ENCODE measurements at regions not wholly inside any gene's neighbourhood (a gene's known extent, or its start where the extent isn't known, plus 50 kb on each side); places are given as distances from the start of the nearest gene placed in this dataset.

GRCh38 chr16:87169509-87169995 lies 147.6 kb downstream of the C16orf95 start:
- ATAC-seq (ENCODE audit: low FRiP score), result no peak
- intact Hi-C loops (cut with DNase I), result no loop called here
- Histone ChIP-seq H3K4me3 (ENCODE audit: low read length in 2 of 2) (no peak overlapping the region), H3K9me3 (ENCODE audit: control insufficient read depth, low read length) (no peaks in the 10 kb centered on the region), H3K27ac (ENCODE audit: low read depth in 1 of 2, low read length in 2 of 2) (no peak overlapping the region), H3K36me3 (ENCODE audit: control insufficient read depth in 1 of 2, insufficient read depth in 2 of 2, low read length in 1 of 2) (no peaks in the 10 kb centered on the region), H3K27me3 (ENCODE audit: control insufficient read depth in 1 of 2, insufficient read depth in 2 of 2, low read length in 1 of 2) (no peaks in the 10 kb centered on the region), H3K4me1 (ENCODE audit: control insufficient read depth in 1 of 2, insufficient read depth in 2 of 2, low read length in 2 of 2) (no peaks in the 10 kb centered on the region)
- DNase-seq, result no peak
- 62 to 71% methylated on average over 14 of the region's 14 CpGs for WGBS, 2 donors

GRCh38 chr16:87170310-87170709 lies 146.9 kb downstream of the C16orf95 start:
- DNase-seq (no peak), ATAC-seq (ENCODE audit: low FRiP score) (no peak)
- no peaks in the 10 kb centered on the region for H3K27me3 ChIP-seq (ENCODE audit: control insufficient read depth in 1 of 2, insufficient read depth in 2 of 2, low read length in 1 of 2)
- no peak overlapping the region for H3K4me3 ChIP-seq (ENCODE audit: low read length in 2 of 2)
- no peak overlapping the region for H3K27ac ChIP-seq (ENCODE audit: low read depth in 1 of 2, low read length in 2 of 2)
- H3K36me3 ChIP-seq (ENCODE audit: control insufficient read depth in 1 of 2, insufficient read depth in 2 of 2, low read length in 1 of 2), result no peaks in the 10 kb centered on the region
- intact Hi-C loops (cut with DNase I), result no loop called here
- H3K9me3 ChIP-seq (ENCODE audit: control insufficient read depth, low read length), result no peaks in the 10 kb centered on the region
- WGBS, 2 donors, result 96% methylated on average over 5 of the region's 5 CpGs
- H3K4me1 ChIP-seq (ENCODE audit: control insufficient read depth in 1 of 2, insufficient read depth in 2 of 2, low read length in 2 of 2), result no peaks in the 10 kb centered on the region

- intact Hi-C loops (cut with DNase I), result no loop called here
- Histone ChIP-seq H3K4me1 (ENCODE audit: control insufficient read depth in 1 of 2, insufficient read depth in 2 of 2, low read length in 2 of 2) (no peaks in the 10 kb centered on the region), H3K27me3 (ENCODE audit: control insufficient read depth in 1 of 2, insufficient read depth in 2 of 2, low read length in 1 of 2) (no peaks in the 10 kb centered on the region), H3K9me3 (ENCODE audit: control insufficient read depth, low read length) (no peaks in the 10 kb centered on the region), H3K27ac (ENCODE audit: low read depth in 1 of 2, low read length in 2 of 2) (no peak overlapping the region), H3K36me3 (ENCODE audit: control insufficient read depth in 1 of 2, insufficient read depth in 2 of 2, low read length in 1 of 2) (no peaks in the 10 kb centered on the region), H3K4me3 (ENCODE audit: low read length in 2 of 2) (no peak overlapping the region)
- DNase-seq, result no peak
- WGBS, 2 donors, result 96 to 97% methylated on average over 11 of the region's 11 CpGs
- ATAC-seq (ENCODE audit: low FRiP score), result no peak
These were observed 145.5 kb downstream of the C16orf95 start for GRCh38 chr16:87171723-87172122.

GRCh38 chr16:87172632-87173031 lies 144.6 kb downstream of the C16orf95 start:
- intact Hi-C loops (cut with DNase I), result no loop called here
- ATAC-seq (ENCODE audit: low FRiP score), result no peak
- Histone ChIP-seq H3K27ac (ENCODE audit: low read depth in 1 of 2, low read length in 2 of 2) (no peak overlapping the region), H3K9me3 (ENCODE audit: control insufficient read depth, low read length) (no peaks in the 10 kb centered on the region), H3K27me3 (ENCODE audit: control insufficient read depth in 1 of 2, insufficient read depth in 2 of 2, low read length in 1 of 2) (no peaks in the 10 kb centered on the region), H3K4me3 (ENCODE audit: low read length in 2 of 2) (no peak overlapping the region), H3K4me1 (ENCODE audit: control insufficient read depth in 1 of 2, insufficient read depth in 2 of 2, low read length in 2 of 2) (no peaks in the 10 kb centered on the region), H3K36me3 (ENCODE audit: control insufficient read depth in 1 of 2, insufficient read depth in 2 of 2, low read length in 1 of 2) (no peaks in the 10 kb centered on the region)
- 93 to 95% methylated on average over 6 of the region's 6 CpGs for WGBS, 2 donors
- no peak for DNase-seq

- H3K27me3 ChIP-seq (ENCODE audit: control insufficient read depth in 1 of 2, insufficient read depth in 2 of 2, low read length in 1 of 2), result no peaks in the 10 kb centered on the region
- intact Hi-C loops (cut with DNase I), result no loop called here
- 78 to 81% methylated on average over 8 to 10 of the region's 10 CpGs for WGBS, 2 donors
- no peak for DNase-seq
- no peaks in the 10 kb centered on the region for H3K9me3 ChIP-seq (ENCODE audit: control insufficient read depth, low read length)
- H3K4me3 ChIP-seq (ENCODE audit: low read length in 2 of 2), result no peak overlapping the region
- H3K4me1 ChIP-seq (ENCODE audit: control insufficient read depth in 1 of 2, insufficient read depth in 2 of 2, low read length in 2 of 2), result no peaks in the 10 kb centered on the region
- ATAC-seq (ENCODE audit: low FRiP score), result peak; percentile 8
- no peak overlapping the region for H3K27ac ChIP-seq (ENCODE audit: low read depth in 1 of 2, low read length in 2 of 2)
- H3K36me3 ChIP-seq (ENCODE audit: control insufficient read depth in 1 of 2, insufficient read depth in 2 of 2, low read length in 1 of 2), result no peaks in the 10 kb centered on the region
These were observed 143.8 kb downstream of the C16orf95 start for GRCh38 chr16:87173294-87173893.

- Histone ChIP-seq H3K27me3 (ENCODE audit: control insufficient read depth in 1 of 2, insufficient read depth in 2 of 2, low read length in 1 of 2) (no peaks in the 10 kb centered on the region), H3K4me1 (ENCODE audit: control insufficient read depth in 1 of 2, insufficient read depth in 2 of 2, low read length in 2 of 2) (no peaks in the 10 kb centered on the region), H3K9me3 (ENCODE audit: control insufficient read depth, low read length) (no peaks in the 10 kb centered on the region), H3K27ac (ENCODE audit: low read depth in 1 of 2, low read length in 2 of 2) (no peak overlapping the region), H3K4me3 (ENCODE audit: low read length in 2 of 2) (no peak overlapping the region), H3K36me3 (ENCODE audit: control insufficient read depth in 1 of 2, insufficient read depth in 2 of 2, low read length in 1 of 2) (no peaks in the 10 kb centered on the region)
- intact Hi-C loops (cut with DNase I), result no loop called here
- ATAC-seq (ENCODE audit: low FRiP score) (no peak), DNase-seq (no peak)
- WGBS, 2 donors, result 92 to 95% methylated on average over 5 of the region's 5 CpGs
These were observed 143.1 kb downstream of the C16orf95 start for GRCh38 chr16:87174061-87174460.

- ATAC-seq (ENCODE audit: low FRiP score) (no peak), DNase-seq (no peak)
- intact Hi-C loops (cut with DNase I), result loop anchor here in 1 of 2 donors (1.0 to 5.0 kb wide), 2 partner anchors 20 to 49 kb away; no protein-coding TSS in a partner anchor
- H3K9me3 ChIP-seq (ENCODE audit: control insufficient read depth, low read length), result no peaks in the 10 kb centered on the region
- no peaks in the 10 kb centered on the region for H3K4me1 ChIP-seq (ENCODE audit: control insufficient read depth in 1 of 2, insufficient read depth in 2 of 2, low read length in 2 of 2)
- no peaks in the 10 kb centered on the region for H3K27me3 ChIP-seq (ENCODE audit: control insufficient read depth in 1 of 2, insufficient read depth in 2 of 2, low read length in 1 of 2)
- no peaks in the 10 kb centered on the region for H3K36me3 ChIP-seq (ENCODE audit: control insufficient read depth in 1 of 2, insufficient read depth in 2 of 2, low read length in 1 of 2)
- H3K27ac ChIP-seq (ENCODE audit: low read depth in 1 of 2, low read length in 2 of 2), result no peak overlapping the region
- 97 to 99% methylated on average over 7 of the region's 7 CpGs for WGBS, 2 donors
- no peak overlapping the region for H3K4me3 ChIP-seq (ENCODE audit: low read length in 2 of 2)
These were observed 140.5 kb downstream of the C16orf95 start for GRCh38 chr16:87176735-87177134.

GRCh38 chr16:87177673-87178072 lies 139.5 kb downstream of the C16orf95 start:
- Histone ChIP-seq H3K9me3 (ENCODE audit: control insufficient read depth, low read length) (no peaks in the 10 kb centered on the region), H3K4me1 (ENCODE audit: control insufficient read depth in 1 of 2, insufficient read depth in 2 of 2, low read length in 2 of 2) (no peaks in the 10 kb centered on the region), H3K27ac (ENCODE audit: low read depth in 1 of 2, low read length in 2 of 2) (no peak overlapping the region), H3K36me3 (ENCODE audit: control insufficient read depth in 1 of 2, insufficient read depth in 2 of 2, low read length in 1 of 2) (no peaks in the 10 kb centered on the region), H3K27me3 (ENCODE audit: control insufficient read depth in 1 of 2, insufficient read depth in 2 of 2, low read length in 1 of 2) (no peaks in the 10 kb centered on the region), H3K4me3 (ENCODE audit: low read length in 2 of 2) (no peak overlapping the region)
- intact Hi-C loops (cut with DNase I), result loop anchor here in 1 of 2 donors (1.0 to 5.0 kb wide), 2 partner anchors 19 to 50 kb away; no protein-coding TSS in a partner anchor
- DNase-seq (no peak), ATAC-seq (ENCODE audit: low FRiP score) (no peak)
- 69 to 77% methylated on average over 15 of the region's 15 CpGs for WGBS, 2 donors

GRCh38 chr16:87178177-87178863 lies 138.9 kb downstream of the C16orf95 start:
- WGBS, 2 donors, result 22 to 33% methylated on average over 12 to 14 of the region's 14 CpGs
- ATAC-seq (ENCODE audit: low FRiP score), result peak; percentile 60
- H3K27ac ChIP-seq (ENCODE audit: low read depth in 1 of 2, low read length in 2 of 2), result peak overlapping the region in 1 of 2 donors; percentile 3
- intact Hi-C loops (cut with DNase I), result loop anchor here in 1 of 2 donors (5.0 kb wide), 1 partner anchor 51 kb away; no protein-coding TSS in a partner anchor
- no peaks in the 10 kb centered on the region for H3K27me3 ChIP-seq (ENCODE audit: control insufficient read depth in 1 of 2, insufficient read depth in 2 of 2, low read length in 1 of 2)
- no peak for DNase-seq
- H3K9me3 ChIP-seq (ENCODE audit: control insufficient read depth, low read length), result no peaks in the 10 kb centered on the region
- H3K4me3 ChIP-seq (ENCODE audit: low read length in 2 of 2), result no peak overlapping the region
- H3K36me3 ChIP-seq (ENCODE audit: control insufficient read depth in 1 of 2, insufficient read depth in 2 of 2, low read length in 1 of 2), result no peaks in the 10 kb centered on the region
- no peaks in the 10 kb centered on the region for H3K4me1 ChIP-seq (ENCODE audit: control insufficient read depth in 1 of 2, insufficient read depth in 2 of 2, low read length in 2 of 2)

Data from aorta (tissue), 5 donors.